ENCODE measurements at regions not wholly inside any gene's neighbourhood (a gene's known extent, or its start where the extent isn't known, plus 50 kb on each side); places are given as distances from the start of the nearest gene placed in this dataset.

DNA sequence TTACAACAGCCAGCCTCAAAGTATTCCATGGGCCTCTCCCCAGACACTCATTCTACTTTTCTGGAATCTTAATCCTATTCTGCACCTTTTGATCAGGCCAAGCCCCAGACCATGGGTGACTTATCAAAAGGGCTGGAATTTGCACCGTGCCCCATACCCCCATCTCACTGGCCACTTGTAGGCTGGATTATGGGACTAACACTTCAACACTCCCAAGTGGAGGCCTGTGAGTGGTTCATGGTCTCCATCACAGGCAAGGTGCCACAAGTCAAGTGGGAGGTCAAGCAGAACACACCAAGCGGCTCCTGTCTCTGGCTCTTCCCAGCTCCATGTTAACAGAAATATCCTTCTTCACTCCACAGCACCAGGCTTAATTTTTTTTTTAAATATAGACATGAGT lies 212.3 kb upstream of the HEY2 start:
- no peak for DNase-seq

GRCh38 chr6:125539892-125540291 lies 209.5 kb upstream of the HEY2 start:
- no peak for DNase-seq

GRCh38 chr6:125544819-125545218 lies 204.6 kb upstream of the HEY2 start:
- DNase-seq, result no peak

DNA sequence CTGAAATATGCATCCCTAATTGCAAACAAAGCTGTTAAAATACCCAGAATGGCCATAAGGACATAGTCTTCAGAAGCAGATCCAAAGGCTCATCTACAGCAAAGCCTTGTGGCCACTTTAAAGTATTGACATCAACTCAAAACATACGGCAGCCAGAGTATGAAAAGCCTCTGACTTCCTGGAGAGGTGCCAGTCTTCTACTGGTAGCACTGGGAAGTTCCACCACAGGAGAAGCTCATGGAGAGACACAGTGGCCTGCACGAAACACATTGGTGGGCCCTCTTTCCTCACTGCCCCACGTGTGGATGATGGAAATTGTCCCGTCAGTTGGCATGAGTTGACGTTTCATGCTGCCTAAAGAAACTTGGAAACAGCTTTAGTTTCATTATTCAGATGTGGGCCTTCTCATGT lies 202.6 kb upstream of the HEY2 start:
- DNase-seq, result peak in 1 of 56 donors; percentile 3

DNA sequence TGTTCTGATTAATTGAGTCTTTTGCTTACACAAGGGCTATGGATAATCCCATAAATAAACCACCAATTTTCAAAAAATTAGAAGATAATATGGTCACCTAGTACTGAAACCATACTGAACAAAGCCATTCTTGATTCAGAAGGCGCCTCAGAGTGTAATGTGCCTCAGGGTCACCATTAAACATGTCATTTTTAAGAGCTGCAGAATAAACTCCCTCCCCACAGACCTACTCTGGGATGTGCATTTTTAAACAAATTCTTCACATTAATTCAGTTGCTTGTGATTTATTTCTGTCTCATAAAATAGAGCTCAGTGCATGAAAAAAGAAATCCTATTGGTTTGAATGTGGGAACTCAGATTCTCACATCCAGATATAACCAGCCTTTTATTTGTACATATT lies 202.1 kb upstream of the HEY2 start:
- DNase-seq, result no peak

GRCh38 chr6:125549202-125549884 lies 200.1 kb upstream of the HEY2 start:
- no peak for DNase-seq

- no peak for DNase-seq
Measured at GRCh38 chr6:125550892-125551291, 198.5 kb upstream of the HEY2 start.

- DNase-seq, result no peak
Measured at GRCh38 chr6:125552819-125553218, 196.6 kb upstream of the HEY2 start.

- DNase-seq, result no peak
Measured at GRCh38 chr6:125554456-125554855, 195.0 kb upstream of the HEY2 start.

- DNase-seq, result no peak
Measured at GRCh38 chr6:125558241-125558843, 191.1 kb upstream of the HEY2 start.

DNA sequence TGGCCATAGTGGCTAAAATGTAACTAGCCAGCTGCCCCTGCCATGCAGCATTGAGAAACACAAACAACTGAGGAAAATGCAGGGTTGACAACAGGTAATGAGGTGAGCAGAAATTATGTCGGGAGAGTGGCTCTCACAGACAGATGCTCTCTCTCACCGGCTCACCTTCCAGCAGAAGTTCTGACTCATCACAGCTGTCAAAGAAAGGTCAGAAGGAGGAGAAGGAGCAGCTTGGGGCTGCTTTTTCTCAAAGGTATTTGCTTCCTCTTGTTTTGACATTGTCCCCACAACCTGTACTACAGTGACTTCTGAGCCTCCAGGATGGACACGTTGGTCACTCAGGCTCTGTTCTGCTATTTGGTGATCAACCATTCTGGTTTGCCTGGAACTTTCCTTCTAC lies 190.5 kb upstream of the HEY2 start:
- DNase-seq, result no peak

- DNase-seq, result no peak
Measured at GRCh38 chr6:125562156-125562555, 187.3 kb upstream of the HEY2 start.

DNA sequence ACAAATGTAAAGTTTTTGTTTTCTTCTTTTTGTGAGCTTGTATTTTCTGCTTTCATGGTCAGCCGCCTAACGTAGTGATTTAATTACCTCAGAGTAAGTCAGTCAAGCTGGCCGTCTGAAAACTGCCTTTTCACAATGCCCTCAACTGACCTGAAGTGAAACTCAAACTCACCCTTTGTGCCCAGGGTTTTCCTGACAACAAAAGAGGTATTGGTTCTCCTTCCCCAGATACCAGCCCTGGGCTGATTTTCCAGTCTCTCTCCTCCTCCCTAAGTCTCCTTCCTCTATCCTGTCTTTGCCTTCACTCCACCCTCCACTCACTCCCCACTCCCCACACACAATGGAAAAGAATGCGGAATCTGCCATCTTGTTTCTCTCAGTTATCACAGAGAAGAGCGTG lies 184.5 kb upstream of the HEY2 start:
- DNase-seq, result no peak

GRCh38 chr6:125567407-125567806 lies 182.0 kb upstream of the HEY2 start:
- DNase-seq, result no peak

DNA sequence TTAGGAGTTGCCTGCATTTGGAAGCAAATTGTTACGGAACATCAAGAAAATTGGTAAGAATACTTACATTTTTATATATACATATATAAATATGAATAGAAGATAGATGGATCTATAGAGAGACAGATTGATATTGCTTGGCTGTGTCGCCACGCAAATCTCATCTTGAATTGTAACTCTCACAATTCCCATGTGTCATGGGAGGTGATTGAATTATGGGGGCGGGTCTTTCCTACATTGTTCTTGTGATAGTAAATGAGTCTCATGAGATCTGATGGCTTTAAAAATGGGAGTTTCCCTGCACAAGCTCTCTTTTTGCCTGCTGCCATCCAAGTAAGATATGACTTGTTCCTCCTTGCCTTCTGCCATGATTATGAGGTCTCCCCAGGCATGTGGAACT lies 180.8 kb upstream of the HEY2 start:
- no peak for DNase-seq

GRCh38 chr6:125570526-125570925 lies 178.9 kb upstream of the HEY2 start:
- no peak for DNase-seq

DNA sequence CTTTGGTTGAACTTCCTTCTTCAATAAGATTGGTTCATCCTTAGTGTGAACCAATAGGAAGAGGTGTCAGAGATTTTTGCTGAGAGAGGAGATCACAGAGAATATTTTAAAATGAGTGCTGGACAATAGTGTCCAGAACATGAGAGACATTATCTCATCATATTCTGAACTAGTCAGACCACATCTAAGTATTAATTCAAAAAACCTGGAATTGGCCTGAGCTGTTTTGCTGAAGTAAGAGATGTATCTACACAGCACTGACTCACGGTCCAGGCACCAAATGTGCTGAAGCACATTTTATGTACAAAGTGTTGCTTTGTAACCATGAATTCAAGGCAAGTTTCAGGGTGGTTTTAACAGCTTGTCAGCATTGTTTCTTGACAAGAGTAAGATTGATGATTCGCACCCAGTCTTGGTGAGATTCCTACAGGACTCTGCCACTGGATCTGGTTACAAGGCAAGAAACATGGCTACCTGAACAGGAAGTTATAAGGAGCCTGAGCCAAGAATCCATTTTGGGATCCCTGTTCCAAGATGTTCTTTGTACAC lies 178.2 kb upstream of the HEY2 start:
- no peak for DNase-seq

DNA sequence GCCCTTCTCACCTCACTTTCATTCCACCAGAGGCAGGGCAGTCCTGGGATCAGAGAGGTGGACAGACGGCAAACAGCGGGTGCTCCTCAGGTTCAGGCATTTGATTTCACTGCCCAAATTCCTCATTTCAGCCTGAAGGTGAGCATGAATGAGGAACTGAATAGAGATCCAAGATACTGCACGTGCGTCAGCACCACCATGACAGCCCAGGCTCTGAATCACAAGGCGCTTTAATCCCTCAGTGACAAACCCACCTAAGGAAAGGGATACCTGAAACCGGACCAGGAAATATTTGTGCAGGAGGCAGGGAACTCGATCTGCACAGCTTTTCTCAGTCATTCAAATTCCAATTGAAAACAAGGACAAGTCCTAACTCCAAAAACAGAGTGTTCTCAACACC lies 174.8 kb upstream of the HEY2 start:
- no peak for DNase-seq

GRCh38 chr6:125577124-125577662 lies 172.2 kb upstream of the HEY2 start:
- DNase-seq, result no peak

DNA sequence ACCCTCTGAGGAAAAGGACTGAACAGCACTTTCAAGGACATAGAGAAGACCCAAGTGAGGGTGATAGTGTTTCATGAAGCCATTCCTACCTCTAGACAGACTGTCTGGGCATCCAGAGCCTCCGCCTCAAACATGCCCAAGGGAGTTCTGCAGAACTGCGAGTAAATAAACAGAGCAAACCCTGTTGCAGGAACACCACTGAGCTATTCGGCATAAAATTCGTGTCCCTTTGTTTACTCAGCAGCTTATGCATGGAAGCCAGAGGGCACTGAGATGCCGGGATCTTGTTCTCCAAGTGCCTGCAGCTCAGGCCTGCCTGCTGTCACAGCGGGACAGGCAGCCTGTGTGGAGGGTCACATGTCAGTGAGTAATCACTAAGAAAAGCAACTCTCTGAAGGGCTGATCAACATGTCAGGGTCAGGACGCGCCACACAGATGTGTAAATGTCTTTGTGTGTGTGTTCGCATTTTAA lies 164.9 kb upstream of the HEY2 start:
- DNase-seq, result peak in 53 of 56 donors; percentile 2 to 86 (median 53)

DNA sequence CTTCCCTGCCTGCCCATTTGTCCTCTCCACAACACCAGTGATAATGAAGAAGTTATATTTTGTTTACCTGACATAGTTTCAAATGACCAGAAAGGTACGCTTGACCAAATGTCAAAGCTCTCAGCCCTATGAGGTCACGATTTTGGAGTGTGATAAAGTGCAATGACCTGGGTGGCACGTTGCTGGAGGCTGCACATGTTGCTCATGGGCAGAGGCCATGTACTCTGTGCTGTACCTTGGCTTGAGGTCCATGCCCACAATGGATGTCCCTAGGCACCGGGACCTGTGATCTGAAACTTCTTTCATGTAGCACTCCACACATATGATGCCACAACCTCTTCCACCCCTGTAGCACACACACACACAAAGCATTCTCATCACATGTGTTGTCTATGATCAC lies 164.0 kb upstream of the HEY2 start:
- DNase-seq, result no peak

DNA sequence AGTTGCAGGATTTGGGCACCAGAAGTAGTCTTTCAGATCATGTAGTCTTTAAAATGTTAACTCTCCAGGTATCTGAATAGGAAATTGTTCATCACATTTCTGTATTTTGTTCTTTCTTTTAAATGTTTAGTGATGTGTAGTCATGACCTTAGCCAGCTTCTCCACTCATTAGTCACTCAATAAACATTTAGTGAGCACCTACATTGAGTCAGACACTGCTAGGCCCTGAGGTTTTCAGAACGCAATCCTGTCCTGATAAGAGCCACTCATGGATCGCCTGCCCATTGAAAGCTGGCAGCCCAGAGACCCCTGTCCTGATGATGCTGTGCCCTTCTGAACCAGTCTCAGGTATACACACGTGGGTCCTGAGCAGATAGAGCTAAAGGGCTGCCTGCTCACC lies 163.4 kb upstream of the HEY2 start:
- no peak for DNase-seq

DNA sequence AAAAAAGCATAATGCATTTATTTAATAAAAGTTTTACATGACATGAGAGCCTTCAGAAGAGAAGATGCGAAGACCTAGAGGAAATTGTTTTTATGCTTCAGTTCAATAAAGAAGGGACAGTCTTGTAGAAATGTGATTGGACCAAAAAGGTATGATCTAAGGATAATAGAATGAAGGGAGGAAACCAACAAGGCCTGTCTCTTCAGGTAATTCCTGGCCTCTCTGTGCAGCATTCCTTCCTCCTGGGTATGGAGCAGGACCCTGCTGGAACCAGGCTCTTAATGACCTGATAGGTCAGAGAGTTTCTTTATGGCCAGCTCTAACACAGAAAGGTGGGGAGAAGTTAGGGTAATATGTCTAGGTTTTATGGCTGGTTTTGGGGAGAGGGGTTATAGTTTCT lies 162.8 kb upstream of the HEY2 start:
- DNase-seq, result no peak
